22Rv1 (cell line): ENCODE measurements at regions not wholly inside any gene's neighbourhood (a gene's known extent, or its start where the extent isn't known, plus 50 kb on each side); places are given as distances from the start of the nearest gene placed in this dataset.

Experiments used
- H3K27ac ChIP-seq: fragments of 450-650 bp; 2 replicates; pipeline ENCODE4 v1.5.1; 2017
- ZFX ChIP-seq: fragments of 450-650 bp; IDR thresholded peaks from 2 replicates; pipeline ENCODE4 v1.6.1; 2017; ENCODE audit warnings: antibody characterized with exemption, borderline replicate concordance
- TF ChIP-seq, protein P1 (sequence below): fragments of 450-650 bp; IDR thresholded peaks from 2 replicates; pipeline ENCODE4 v1.5.1; 2017; ENCODE audit warnings: mild to moderate bottlenecking

DNA sequence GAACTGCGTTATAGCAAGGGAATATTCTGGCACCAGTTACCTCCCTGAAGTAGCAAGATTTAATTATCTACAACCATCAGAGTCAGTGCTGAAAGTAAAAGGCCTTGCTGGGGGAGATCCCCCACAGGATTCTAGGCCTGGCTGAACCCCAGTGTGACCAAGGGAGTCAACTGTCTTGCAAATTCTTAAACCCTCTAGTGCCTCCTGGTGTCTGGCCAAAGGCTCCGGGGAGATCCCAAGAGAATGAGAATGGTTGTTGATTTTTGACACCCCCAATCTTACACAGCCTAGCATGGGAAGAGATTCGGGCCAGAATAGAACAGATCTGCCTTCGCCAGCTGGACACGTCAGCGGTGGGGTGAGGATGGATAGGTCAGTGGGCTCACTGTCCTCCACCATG lies 179.4 kb downstream of the ERMARD start:
- no peak for TF ChIP-seq ZFX
- TF ChIP-seq, protein P1, sequence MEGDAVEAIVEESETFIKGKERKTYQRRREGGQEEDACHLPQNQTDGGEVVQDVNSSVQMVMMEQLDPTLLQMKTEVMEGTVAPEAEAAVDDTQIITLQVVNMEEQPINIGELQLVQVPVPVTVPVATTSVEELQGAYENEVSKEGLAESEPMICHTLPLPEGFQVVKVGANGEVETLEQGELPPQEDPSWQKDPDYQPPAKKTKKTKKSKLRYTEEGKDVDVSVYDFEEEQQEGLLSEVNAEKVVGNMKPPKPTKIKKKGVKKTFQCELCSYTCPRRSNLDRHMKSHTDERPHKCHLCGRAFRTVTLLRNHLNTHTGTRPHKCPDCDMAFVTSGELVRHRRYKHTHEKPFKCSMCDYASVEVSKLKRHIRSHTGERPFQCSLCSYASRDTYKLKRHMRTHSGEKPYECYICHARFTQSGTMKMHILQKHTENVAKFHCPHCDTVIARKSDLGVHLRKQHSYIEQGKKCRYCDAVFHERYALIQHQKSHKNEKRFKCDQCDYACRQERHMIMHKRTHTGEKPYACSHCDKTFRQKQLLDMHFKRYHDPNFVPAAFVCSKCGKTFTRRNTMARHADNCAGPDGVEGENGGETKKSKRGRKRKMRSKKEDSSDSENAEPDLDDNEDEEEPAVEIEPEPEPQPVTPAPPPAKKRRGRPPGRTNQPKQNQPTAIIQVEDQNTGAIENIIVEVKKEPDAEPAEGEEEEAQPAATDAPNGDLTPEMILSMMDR: no peak
- no peak overlapping the region for H3K27ac ChIP-seq

DNA sequence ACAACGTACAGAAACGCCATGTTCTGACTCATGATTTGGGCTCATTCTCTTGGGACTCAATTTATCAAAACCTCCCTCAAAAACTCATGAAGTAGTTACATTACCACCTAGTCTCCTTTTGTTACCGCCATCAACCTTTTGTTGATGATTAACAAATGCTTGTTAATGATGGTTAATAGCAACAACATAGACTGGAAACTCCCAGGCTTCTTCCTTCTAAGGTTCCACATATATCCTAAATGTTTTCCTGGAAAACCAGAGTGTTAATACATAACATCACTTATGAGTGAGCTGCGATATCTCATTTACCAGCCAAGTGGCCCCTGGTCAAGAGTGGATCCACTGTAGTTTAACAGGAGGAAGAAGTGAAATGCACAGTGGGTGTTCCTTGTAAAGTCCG lies 176.3 kb downstream of the ERMARD start:
- TF ChIP-seq, protein P1: no peak
- TF ChIP-seq ZFX: no peak
- no peak overlapping the region for H3K27ac ChIP-seq

DNA sequence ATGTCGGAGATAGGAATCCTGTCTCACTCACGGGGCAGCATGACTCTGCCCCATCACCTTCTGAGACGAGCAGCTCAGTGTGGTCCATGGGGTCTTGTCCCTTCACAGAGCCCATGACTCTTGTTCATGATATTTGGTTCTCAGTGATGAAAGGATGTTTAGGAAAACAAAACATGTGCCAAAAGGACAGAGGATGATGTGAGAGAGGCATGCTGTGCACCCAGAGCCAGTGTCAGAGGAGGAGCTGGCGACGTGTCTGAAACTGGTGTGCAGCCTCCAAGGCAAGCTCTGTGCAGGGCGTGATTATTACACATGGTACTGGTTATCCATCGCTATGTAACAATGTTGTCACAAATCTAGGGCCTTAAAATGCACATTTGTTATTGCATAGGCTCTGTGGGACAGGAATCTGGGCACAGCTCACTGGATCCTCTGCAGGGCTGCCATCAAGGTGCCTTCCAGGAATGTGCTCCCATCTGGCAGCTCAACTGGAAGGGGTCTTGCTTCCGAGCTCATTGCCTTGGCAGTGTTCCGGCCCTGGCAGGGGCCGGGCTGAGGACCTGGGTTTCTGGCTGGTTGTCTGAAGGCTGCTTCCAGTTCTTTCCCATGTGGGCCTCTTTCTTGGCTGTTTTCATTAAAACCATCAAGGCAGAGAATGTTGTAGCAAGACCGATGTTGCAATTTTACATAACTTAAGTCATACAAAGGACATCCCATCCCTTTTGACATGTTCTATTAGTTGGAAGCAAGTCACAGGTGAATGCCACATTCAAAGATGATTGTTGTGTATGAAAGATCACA lies 175.4 kb downstream of the ERMARD start:
- no peak for TF ChIP-seq ZFX
- TF ChIP-seq, protein P1: no peak
- no peak overlapping the region for H3K27ac ChIP-seq

DNA sequence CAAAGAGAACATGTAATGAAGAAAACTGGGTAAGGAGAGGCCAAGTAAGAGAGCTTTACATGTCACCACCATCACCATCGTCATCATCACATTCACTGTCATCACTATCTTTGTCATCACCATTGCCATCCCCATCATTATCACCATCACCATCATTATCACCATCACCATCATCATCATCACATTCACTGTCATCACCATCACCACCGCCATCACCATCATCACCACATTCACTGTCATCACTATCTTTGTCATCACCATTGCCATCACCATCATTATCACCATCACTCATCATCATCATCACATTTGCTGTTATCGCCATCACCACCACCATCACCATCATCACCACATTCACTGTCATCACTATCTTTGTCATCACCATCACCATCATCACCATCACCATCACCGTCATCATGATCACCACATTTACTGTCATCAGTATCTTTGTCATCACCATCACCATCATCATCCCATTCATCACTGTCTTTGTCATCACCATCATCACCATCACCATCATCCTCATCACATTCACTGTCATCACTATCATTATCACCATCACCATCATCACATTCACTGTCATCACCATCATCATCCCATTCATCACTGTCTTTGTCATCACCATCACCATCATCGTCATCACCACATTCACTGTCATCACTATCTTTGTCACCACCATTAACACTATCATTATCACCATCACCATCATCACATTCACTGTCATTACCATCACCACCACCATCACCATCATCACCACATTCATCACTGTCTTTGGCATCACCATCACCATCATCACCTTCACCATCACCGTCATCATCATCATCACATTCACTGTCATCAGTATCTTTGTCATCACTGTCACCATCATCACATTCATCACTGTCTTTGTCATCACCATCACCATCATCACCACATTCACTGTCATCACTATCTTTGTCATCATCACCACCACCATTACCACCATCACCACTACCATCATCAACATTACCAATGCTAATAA lies 172.3 kb downstream of the ERMARD start:
- H3K27ac ChIP-seq: no peak overlapping the region
- TF ChIP-seq, protein P1: no peak
- no peak for TF ChIP-seq ZFX

DNA sequence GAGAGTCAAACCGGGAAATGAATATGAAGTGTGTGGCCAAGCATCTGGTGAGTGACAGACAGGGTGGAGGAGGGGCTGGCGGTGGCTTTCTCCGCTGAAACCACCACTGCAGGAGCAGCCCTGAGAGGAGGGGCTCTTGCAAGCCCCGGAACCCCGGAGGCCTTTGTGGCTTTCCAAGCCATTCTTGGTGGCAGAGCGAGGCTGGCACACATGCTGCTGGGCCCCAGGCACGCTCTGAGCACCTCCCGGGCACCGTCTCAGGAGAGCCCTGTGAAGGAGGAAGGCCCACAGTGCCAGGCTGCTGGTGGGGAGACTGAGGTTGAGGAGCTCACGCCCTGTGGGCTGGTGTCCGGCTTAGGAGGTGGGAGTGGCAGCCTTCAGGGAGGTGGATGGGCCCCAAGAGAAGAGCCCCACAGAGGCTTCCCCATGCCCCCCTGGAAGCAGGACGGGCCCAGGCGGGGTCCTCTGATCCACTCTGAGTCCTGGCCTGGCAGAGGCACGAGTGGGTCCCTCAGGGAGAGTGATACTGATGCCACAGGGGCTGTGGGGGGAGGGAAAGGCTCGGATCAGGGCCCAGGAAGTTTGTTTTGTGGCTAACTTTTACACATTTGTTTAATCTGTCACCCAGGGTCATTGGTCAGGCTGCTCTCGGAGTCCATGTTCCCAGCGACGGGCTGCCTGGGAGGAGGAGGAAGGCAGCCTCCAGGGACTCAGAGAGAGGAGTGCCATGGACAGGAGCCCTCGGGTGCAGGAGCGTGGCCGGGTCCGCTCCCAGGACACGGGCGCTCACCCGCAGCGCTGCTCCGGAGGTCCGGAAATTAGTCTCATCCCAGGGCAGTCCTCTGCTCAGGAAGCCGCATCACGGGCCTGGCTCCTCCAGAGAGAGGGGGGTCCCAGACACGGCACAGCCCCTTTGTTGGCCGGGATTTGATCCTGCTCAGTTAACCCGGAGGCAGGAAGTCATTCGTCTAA lies 170.7 kb downstream of the ERMARD start:
- H3K27ac ChIP-seq: no peak overlapping the region
- TF ChIP-seq, protein P1: no peak

DNA sequence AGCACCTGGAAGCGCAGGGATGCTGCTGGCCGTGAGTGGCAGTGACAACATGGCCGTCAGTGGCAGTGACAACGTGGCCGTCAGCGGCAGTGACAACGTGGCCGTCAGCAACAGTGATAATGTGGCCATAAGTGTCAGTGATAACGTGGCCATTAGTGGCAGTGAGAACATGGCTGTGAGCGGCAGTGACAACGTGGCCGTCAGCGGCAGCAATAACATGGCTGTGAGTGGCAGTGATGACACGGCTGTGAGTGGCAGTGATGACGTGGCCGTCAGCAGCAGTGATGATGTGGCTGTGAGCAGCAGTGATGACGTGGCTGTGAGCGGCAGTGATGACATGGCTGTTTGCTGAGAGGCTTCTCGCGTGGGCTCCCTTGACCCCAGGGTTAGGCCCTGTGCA lies 169.8 kb downstream of the ERMARD start:
- H3K27ac ChIP-seq: no peak overlapping the region
- TF ChIP-seq, protein P1: no peak
- no peak for TF ChIP-seq ZFX
